ENCODE measurements at regions not wholly inside any gene's neighbourhood (a gene's known extent, or its start where the extent isn't known, plus 50 kb on each side); places are given as distances from the start of the nearest gene placed in this dataset.

- Mint-ChIP-seq H3K9me3 (peaks cover 0 to 16% (median 3%) of the 10 kb centered on the region in 11 donors), H3K27me3 (no peaks in the 10 kb centered on the region), H3K4me3 (no peak overlapping the region), H3K4me1 (no peaks in the 10 kb centered on the region), H3K36me3 (no peaks in the 10 kb centered on the region), H3K27ac (no peak overlapping the region)
- Histone ChIP-seq H3K9me3 (ENCODE audit: control insufficient read depth in 2 of 3, low read length in 3 of 3) (no peaks in the 10 kb centered on the region), H3K36me3 (ENCODE audit: control insufficient read depth in 2 of 3, insufficient read depth in 3 of 3, low read length in 3 of 3) (no peaks in the 10 kb centered on the region), H3K27me3 (ENCODE audit: control insufficient read depth in 2 of 2, insufficient read depth in 2 of 2, low read length in 2 of 2) (no peaks in the 10 kb centered on the region), H3K4me3 (ENCODE audit: low read length) (no peak overlapping the region), H3K27ac (ENCODE audit: low read depth, low read length) (no peak overlapping the region), H3K4me1 (ENCODE audit: control insufficient read depth in 2 of 2, insufficient read depth in 2 of 2, low read length in 2 of 2) (no peaks in the 10 kb centered on the region)
- CTCF ChIA-PET, result no interaction called here
- intact Hi-C loops (cut with micrococcal nuclease), result no loop called here
- ATAC-seq (no peak), DNase-seq (no peak)
- POLR2A ChIA-PET, result no interaction called here
Observed at GRCh38 chr3:117751651-117752050, 1042.1 kb downstream of the TUSC7 start.

GRCh38 chr3:117752984-117753717 lies 1043.6 kb downstream of the TUSC7 start:
- H3K36me3 Mint-ChIP-seq, result no peaks in the 10 kb centered on the region
- H3K4me3 ChIP-seq (ENCODE audit: low read length), result no peak overlapping the region
- ATAC-seq, result no peak
- no peaks in the 10 kb centered on the region for H3K9me3 ChIP-seq (ENCODE audit: control insufficient read depth in 2 of 3, low read length in 3 of 3)
- POLR2A ChIA-PET, result no interaction called here
- H3K4me1 ChIP-seq (ENCODE audit: control insufficient read depth in 2 of 2, insufficient read depth in 2 of 2, low read length in 2 of 2), result no peaks in the 10 kb centered on the region
- no peaks in the 10 kb centered on the region for H3K27me3 ChIP-seq (ENCODE audit: control insufficient read depth in 2 of 2, insufficient read depth in 2 of 2, low read length in 2 of 2)
- H3K27me3 Mint-ChIP-seq, result no peaks in the 10 kb centered on the region
- intact Hi-C loops (cut with micrococcal nuclease), result no loop called here
- DNase-seq, result no peak
- no peaks in the 10 kb centered on the region for H3K36me3 ChIP-seq (ENCODE audit: control insufficient read depth in 2 of 3, insufficient read depth in 3 of 3, low read length in 3 of 3)
- H3K4me1 Mint-ChIP-seq, result no peaks in the 10 kb centered on the region
- H3K27ac Mint-ChIP-seq, result no peak overlapping the region
- CTCF ChIA-PET, result no interaction called here
- H3K9me3 Mint-ChIP-seq, result peaks cover 0 to 16% (median 3%) of the 10 kb centered on the region in 11 donors
- no peak overlapping the region for H3K27ac ChIP-seq (ENCODE audit: low read depth, low read length)
- no peak overlapping the region for H3K4me3 Mint-ChIP-seq

DNA sequence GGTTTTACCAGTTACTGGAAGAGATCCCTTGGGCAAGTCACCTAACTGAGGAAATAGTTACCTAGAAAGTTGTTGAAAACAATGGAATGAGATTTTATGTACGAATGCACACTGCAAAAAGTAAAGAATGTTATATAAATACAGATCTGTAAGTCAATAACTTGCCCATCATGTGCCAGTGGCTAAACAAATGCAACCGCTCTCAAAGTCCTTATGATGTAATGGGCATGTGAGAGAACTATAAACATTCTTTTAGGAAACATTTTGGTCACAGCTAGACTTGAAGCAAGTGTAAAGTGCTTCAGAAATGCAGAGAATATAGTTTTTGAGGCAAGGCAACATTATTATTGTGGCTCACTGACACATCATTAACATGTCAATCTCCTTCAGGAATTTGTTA lies 1044.5 kb downstream of the TUSC7 start:
- H3K9me3 Mint-ChIP-seq, result peaks cover 0 to 16% (median 3%) of the 10 kb centered on the region in 11 donors
- ATAC-seq, result no peak
- no peaks in the 10 kb centered on the region for H3K4me1 Mint-ChIP-seq
- CTCF ChIA-PET, result no interaction called here
- no peak overlapping the region for H3K4me3 Mint-ChIP-seq
- H3K9me3 ChIP-seq (ENCODE audit: control insufficient read depth in 2 of 3, low read length in 3 of 3), result no peaks in the 10 kb centered on the region
- DNase-seq, result no peak
- H3K27ac Mint-ChIP-seq, result no peak overlapping the region
- H3K4me3 ChIP-seq (ENCODE audit: low read length), result no peak overlapping the region
- H3K4me1 ChIP-seq (ENCODE audit: control insufficient read depth in 2 of 2, insufficient read depth in 2 of 2, low read length in 2 of 2), result no peaks in the 10 kb centered on the region
- no peaks in the 10 kb centered on the region for H3K27me3 Mint-ChIP-seq
- POLR2A ChIA-PET, result no interaction called here
- H3K36me3 Mint-ChIP-seq, result no peaks in the 10 kb centered on the region
- H3K36me3 ChIP-seq (ENCODE audit: control insufficient read depth in 2 of 3, insufficient read depth in 3 of 3, low read length in 3 of 3), result no peaks in the 10 kb centered on the region
- intact Hi-C loops (cut with micrococcal nuclease), result no loop called here
- H3K27me3 ChIP-seq (ENCODE audit: control insufficient read depth in 2 of 2, insufficient read depth in 2 of 2, low read length in 2 of 2), result no peaks in the 10 kb centered on the region
- no peak overlapping the region for H3K27ac ChIP-seq (ENCODE audit: low read depth, low read length)

DNA sequence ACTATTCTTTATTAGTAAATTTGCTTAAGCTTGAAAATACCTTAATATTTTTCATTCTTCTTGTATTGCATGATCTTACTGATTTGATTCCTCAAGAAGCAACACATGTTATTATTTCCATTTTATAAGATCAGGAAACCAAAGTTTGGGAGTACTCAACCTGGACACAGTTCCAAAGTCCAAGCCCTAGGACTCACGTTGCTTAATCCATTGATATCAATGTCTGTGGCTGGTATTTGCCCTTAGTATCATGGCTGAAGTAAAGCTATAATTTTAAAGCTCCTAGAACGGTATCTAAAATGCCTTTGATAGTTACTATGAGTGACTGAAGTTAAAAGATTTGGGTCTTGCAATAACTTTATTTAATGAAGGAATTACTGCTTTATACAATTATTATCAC lies 1045.3 kb downstream of the TUSC7 start:
- Mint-ChIP-seq H3K4me1 (no peaks in the 10 kb centered on the region), H3K27me3 (no peaks in the 10 kb centered on the region), H3K9me3 (peaks cover 0 to 19% (median 0%) of the 10 kb centered on the region in 11 donors), H3K27ac (no peak overlapping the region), H3K36me3 (no peaks in the 10 kb centered on the region), H3K4me3 (no peak overlapping the region)
- H3K27ac ChIP-seq (ENCODE audit: low read depth, low read length), result no peak overlapping the region
- no peak overlapping the region for H3K4me3 ChIP-seq (ENCODE audit: low read length)
- ChIA-PET CTCF (no interaction called here), POLR2A (no interaction called here)
- H3K4me1 ChIP-seq (ENCODE audit: control insufficient read depth in 2 of 2, insufficient read depth in 2 of 2, low read length in 2 of 2), result no peaks in the 10 kb centered on the region
- no peaks in the 10 kb centered on the region for H3K9me3 ChIP-seq (ENCODE audit: control insufficient read depth in 2 of 3, low read length in 3 of 3)
- no peak for DNase-seq
- intact Hi-C loops (cut with micrococcal nuclease), result no loop called here
- H3K27me3 ChIP-seq (ENCODE audit: control insufficient read depth in 2 of 2, insufficient read depth in 2 of 2, low read length in 2 of 2), result no peaks in the 10 kb centered on the region
- no peaks in the 10 kb centered on the region for H3K36me3 ChIP-seq (ENCODE audit: control insufficient read depth in 2 of 3, insufficient read depth in 3 of 3, low read length in 3 of 3)
- ATAC-seq, result no peak

DNA sequence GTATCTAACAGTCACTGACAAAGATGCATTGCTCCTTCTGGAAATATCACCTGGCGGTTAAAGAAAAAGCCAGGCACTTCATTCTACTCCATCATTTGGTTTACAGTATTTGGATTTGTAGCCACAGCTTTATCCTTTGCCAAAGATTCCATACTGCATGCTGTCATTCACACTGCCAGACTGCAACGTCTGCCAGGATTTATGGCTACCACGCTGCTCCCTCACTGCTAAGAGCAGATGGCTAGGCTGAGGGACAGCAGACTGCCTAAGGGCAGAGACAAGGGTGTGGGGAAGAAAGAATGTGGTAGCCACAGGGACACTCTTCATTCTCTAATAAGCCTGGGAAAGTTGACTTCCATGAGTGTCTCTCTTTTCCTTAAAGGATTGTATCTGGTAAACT lies 1047.0 kb downstream of the TUSC7 start:
- Mint-ChIP-seq H3K27me3 (peaks cover 0 to 4% (median 0%) of the 10 kb centered on the region in 5 donors), H3K36me3 (no peaks in the 10 kb centered on the region), H3K9me3 (peaks cover 0 to 24% (median 2%) of the 10 kb centered on the region in 11 donors), H3K4me1 (no peaks in the 10 kb centered on the region), H3K4me3 (no peak overlapping the region), H3K27ac (no peak overlapping the region)
- Histone ChIP-seq H3K27ac (ENCODE audit: low read depth, low read length) (no peak overlapping the region), H3K27me3 (ENCODE audit: control insufficient read depth in 2 of 2, insufficient read depth in 2 of 2, low read length in 2 of 2) (no peaks in the 10 kb centered on the region), H3K4me1 (ENCODE audit: control insufficient read depth in 2 of 2, insufficient read depth in 2 of 2, low read length in 2 of 2) (no peaks in the 10 kb centered on the region), H3K36me3 (ENCODE audit: control insufficient read depth in 2 of 3, insufficient read depth in 3 of 3, low read length in 3 of 3) (no peaks in the 10 kb centered on the region), H3K4me3 (ENCODE audit: low read length) (no peak overlapping the region), H3K9me3 (ENCODE audit: control insufficient read depth in 2 of 3, low read length in 3 of 3) (no peaks in the 10 kb centered on the region)
- CTCF ChIA-PET, result no interaction called here
- no peak for ATAC-seq
- intact Hi-C loops (cut with micrococcal nuclease), result no loop called here
- POLR2A ChIA-PET, result no interaction called here
- no peak for DNase-seq

DNA sequence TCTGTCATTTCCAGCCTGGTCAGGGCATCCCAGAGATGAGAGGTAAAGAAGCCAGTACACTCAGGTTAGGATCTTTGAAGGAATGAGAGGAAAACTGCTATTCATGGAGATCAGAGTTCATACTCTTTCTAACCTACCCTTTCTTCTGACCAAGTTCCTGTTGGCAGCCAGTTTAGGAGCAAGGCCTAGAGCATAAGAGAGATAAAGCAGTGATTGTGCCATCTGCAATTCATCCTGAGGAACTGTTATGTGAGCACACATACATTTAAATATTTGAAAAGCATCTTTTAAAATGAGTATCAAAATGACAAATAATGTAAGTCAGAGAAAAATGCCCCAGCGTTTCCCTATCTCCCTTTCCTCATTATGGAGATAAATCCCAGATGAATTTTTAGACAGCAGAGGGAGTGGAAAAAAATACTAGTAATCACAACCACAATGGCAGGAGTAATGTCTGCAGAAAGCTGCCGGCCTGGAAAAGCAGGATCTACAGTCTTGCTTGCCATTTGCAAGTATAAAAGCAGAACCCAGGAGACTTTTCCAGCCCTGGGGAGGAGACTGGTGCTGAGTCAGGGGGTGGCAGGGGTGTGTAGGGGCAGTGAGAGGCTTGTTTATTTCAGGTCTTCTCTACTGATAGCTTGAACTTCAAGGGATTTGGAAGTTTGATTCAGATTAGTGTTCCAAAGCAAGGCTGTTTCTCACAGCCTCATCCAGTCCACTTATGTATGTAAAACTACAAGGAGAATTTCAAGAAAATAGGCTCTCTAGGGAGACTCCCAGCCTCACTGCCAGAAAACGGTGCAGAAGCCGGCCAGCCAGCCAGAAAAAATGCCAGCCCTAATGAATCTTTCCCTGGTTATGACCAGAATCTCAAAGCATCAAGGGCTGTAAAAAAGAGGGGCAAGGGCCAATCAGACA lies 1052.4 kb downstream of the TUSC7 start:
- Mint-ChIP-seq H3K36me3 (no peaks in the 10 kb centered on the region), H3K4me1 (no peaks in the 10 kb centered on the region), H3K27me3 (peaks cover 0 to 4% (median 0%) of the 10 kb centered on the region in 5 donors), H3K27ac (no peak overlapping the region), H3K9me3 (peaks cover 0 to 17% (median 3%) of the 10 kb centered on the region in 11 donors), H3K4me3 (no peak overlapping the region)
- no peak overlapping the region for H3K4me3 ChIP-seq (ENCODE audit: low read length)
- ChIA-PET POLR2A (no interaction called here), CTCF (no interaction called here)
- H3K36me3 ChIP-seq (ENCODE audit: control insufficient read depth in 2 of 3, insufficient read depth in 3 of 3, low read length in 3 of 3), result no peaks in the 10 kb centered on the region
- intact Hi-C loops (cut with micrococcal nuclease), result no loop called here
- ATAC-seq (no peak), DNase-seq (no peak)
- no peaks in the 10 kb centered on the region for H3K27me3 ChIP-seq (ENCODE audit: control insufficient read depth in 2 of 2, insufficient read depth in 2 of 2, low read length in 2 of 2)
- no peak overlapping the region for H3K27ac ChIP-seq (ENCODE audit: low read depth, low read length)
- H3K9me3 ChIP-seq (ENCODE audit: control insufficient read depth in 2 of 3, low read length in 3 of 3), result no peaks in the 10 kb centered on the region
- H3K4me1 ChIP-seq (ENCODE audit: control insufficient read depth in 2 of 2, insufficient read depth in 2 of 2, low read length in 2 of 2), result no peaks in the 10 kb centered on the region

- Histone ChIP-seq H3K4me3 (ENCODE audit: low read length) (no peak overlapping the region), H3K36me3 (ENCODE audit: control insufficient read depth in 2 of 3, insufficient read depth in 3 of 3, low read length in 3 of 3) (no peaks in the 10 kb centered on the region), H3K27me3 (ENCODE audit: control insufficient read depth in 2 of 2, insufficient read depth in 2 of 2, low read length in 2 of 2) (no peaks in the 10 kb centered on the region), H3K9me3 (ENCODE audit: control insufficient read depth in 2 of 3, low read length in 3 of 3) (no peaks in the 10 kb centered on the region), H3K27ac (ENCODE audit: low read depth, low read length) (no peak overlapping the region), H3K4me1 (ENCODE audit: control insufficient read depth in 2 of 2, insufficient read depth in 2 of 2, low read length in 2 of 2) (no peaks in the 10 kb centered on the region)
- POLR2A ChIA-PET, result no interaction called here
- Mint-ChIP-seq H3K4me1 (no peaks in the 10 kb centered on the region), H3K4me3 (no peak overlapping the region), H3K9me3 (peaks cover 0 to 17% (median 3%) of the 10 kb centered on the region in 11 donors), H3K27ac (no peak overlapping the region), H3K27me3 (peaks cover 0 to 4% (median 0%) of the 10 kb centered on the region in 5 donors), H3K36me3 (no peaks in the 10 kb centered on the region)
- intact Hi-C loops (cut with micrococcal nuclease), result no loop called here
- DNase-seq (no peak), ATAC-seq (no peak)
- CTCF ChIA-PET, result no interaction called here
Observed at GRCh38 chr3:117762621-117763037, 1053.0 kb downstream of the TUSC7 start.

Data from naive thymus-derived CD4-positive, alpha-beta T cell (primary cell).